HEK293T (cell line): ENCODE measurements at regions not wholly inside any gene's neighbourhood (a gene's known extent, or its start where the extent isn't known, plus 50 kb on each side); places are given as distances from the start of the nearest gene placed in this dataset.

Experiments
- CTCF ChIA-PET: fragments of 350-600 bp; formaldehyde crosslinking; extraction: SDS; loops from one replicate; lab custom pipeline; 2021; ENCODE audit warnings: antibody characterized with exemption, inconsistent platforms; lab: Yijun Ruan, JAX
- POLR2A ChIA-PET: fragments of 350-600 bp; formaldehyde crosslinking; extraction: SDS; loops from one replicate; lab custom pipeline; 2020; ENCODE audit warnings: antibody characterized with exemption, inconsistent platforms; lab: Yijun Ruan, JAX
- DNase-seq: peaks from one replicate; pipeline ENCODE4 v3.0.0; 2012; ENCODE audit warnings: mixed read lengths; ENCODE audit errors: extremely low spot score
- ARNT ChIP-seq: fragments of 450-650 bp; IDR thresholded peaks from 2 replicates; pipeline ENCODE4 v1.6.1; 2017; ENCODE audit warnings: mild to moderate bottlenecking
- BHLHE40 ChIP-seq: fragments of 450-650 bp; IDR thresholded peaks from 2 replicates; pipeline ENCODE4 v1.6.1; 2016; ENCODE audit warnings: mild to moderate bottlenecking, moderate library complexity, borderline replicate concordance
- CTBP1 ChIP-seq: fragments of 450-650 bp; IDR thresholded peaks from 2 replicates; pipeline ENCODE4 v1.6.1; 2016; ENCODE audit warnings: borderline replicate concordance
- ELF4 ChIP-seq: fragments of 450-650 bp; IDR thresholded peaks from 2 replicates; pipeline ENCODE4 v1.6.1; 2017; ENCODE audit warnings: antibody characterized with exemption
- FOXA1 ChIP-seq: fragments of 450-650 bp; IDR thresholded peaks from 2 replicates; pipeline ENCODE4 v1.6.1; 2016; ENCODE audit warnings: mild to moderate bottlenecking
- FOXK2 ChIP-seq: fragments of 450-650 bp; IDR thresholded peaks from 2 replicates; pipeline ENCODE4 v1.6.1; 2016; ENCODE audit warnings: mild to moderate bottlenecking
- FOXM1 ChIP-seq: fragments of 450-650 bp; IDR thresholded peaks from 2 replicates; pipeline ENCODE4 v1.6.1; 2017; ENCODE audit warnings: mild to moderate bottlenecking, borderline replicate concordance
- HDGF ChIP-seq: fragments of 450-650 bp; IDR thresholded peaks from 2 replicates; pipeline ENCODE4 v1.6.1; 2017; ENCODE audit warnings: antibody characterized with exemption, borderline replicate concordance
- L3MBTL2 ChIP-seq: fragments of 450-650 bp; conservative IDR thresholded peaks from 2 replicates; pipeline ENCODE4 v1.6.1; 2016; ENCODE audit warnings: mild to moderate bottlenecking
- LEF1 ChIP-seq: fragments of 450-650 bp; IDR thresholded peaks from 2 replicates; pipeline ENCODE4 v1.6.1; 2017; ENCODE audit warnings: mild to moderate bottlenecking, borderline replicate concordance
- NFRKB ChIP-seq: fragments of 450-650 bp; IDR thresholded peaks from 2 replicates; pipeline ENCODE4 v1.6.1; 2016; ENCODE audit warnings: mild to moderate bottlenecking, moderate library complexity
- PKNOX1 ChIP-seq: fragments of 450-650 bp; IDR thresholded peaks from 2 replicates; pipeline ENCODE4 v1.6.1; 2016
- SP1 ChIP-seq: fragments of 450-650 bp; IDR thresholded peaks from 2 replicates; pipeline ENCODE4 v1.6.1; 2017
- SUZ12 ChIP-seq: fragments of 450-650 bp; IDR thresholded peaks from 2 replicates; pipeline ENCODE4 v1.6.1; 2016; ENCODE audit warnings: mild to moderate bottlenecking
- TARDBP ChIP-seq: fragments of 450-650 bp; IDR thresholded peaks from 2 replicates; pipeline ENCODE4 v1.6.1; 2016
- ZNF384 ChIP-seq: fragments of 450-650 bp; IDR thresholded peaks from 2 replicates; pipeline ENCODE4 v1.6.1; 2016

GRCh38 chr18:68221111-68221724 is 493.7 kb downstream of the TMX3 start:
- TF ChIP-seq NFRKB (no peak), L3MBTL2 (no peak), SP1 (no peak), FOXK2 (no peak), ZNF384 (no peak), SUZ12 (no peak), ELF4 (no peak), LEF1 (no peak), HDGF (no peak), ARNT (no peak), FOXA1 (no peak), CTBP1 (no peak), BHLHE40 (no peak)
- no peak for DNase-seq
- ChIA-PET CTCF (no interaction called here), POLR2A (no interaction called here)

GRCh38 chr18:68220458-68220857 is 494.4 kb downstream of the TMX3 start:
- DNase-seq = no peak
- CTCF ChIA-PET = no interaction called here
- POLR2A ChIA-PET = no interaction called here
- TF ChIP-seq PKNOX1 (no peak), FOXA1 (no peak), FOXK2 (no peak), ARNT (no peak), TARDBP (no peak), SUZ12 (no peak), CTBP1 (no peak), LEF1 (no peak), L3MBTL2 (no peak), BHLHE40 (no peak), ZNF384 (no peak), SP1 (no peak), ELF4 (no peak), HDGF (no peak)

- no peak for DNase-seq
- CTCF ChIA-PET = no interaction called here
- TF ChIP-seq L3MBTL2 (no peak), SP1 (no peak), FOXA1 (no peak), SUZ12 (no peak)
- POLR2A ChIA-PET = no interaction called here
Observed at GRCh38 chr18:68219872-68220271, 495.0 kb downstream of the TMX3 start.

GRCh38 chr18:68219274-68219673 is 495.6 kb downstream of the TMX3 start:
- CTCF ChIA-PET = no interaction called here

GRCh38 chr18:68215931-68216330 is 499.0 kb downstream of the TMX3 start:
- no peak for TF ChIP-seq L3MBTL2
- TF ChIP-seq SP1 = no peak
- no peak for TF ChIP-seq FOXM1
- TF ChIP-seq ZNF384 = no peak
- TF ChIP-seq FOXK2 = no peak
- no peak for TF ChIP-seq ARNT
- no peak for TF ChIP-seq NFRKB
- no peak for TF ChIP-seq PKNOX1
- no peak for TF ChIP-seq FOXA1
- TF ChIP-seq LEF1 = no peak
- no peak for TF ChIP-seq CTBP1
- no peak for TF ChIP-seq HDGF
- CTCF ChIA-PET = no interaction called here
- DNase-seq = no peak
- POLR2A ChIA-PET = no interaction called here

More at GRCh38 chr18:68219274-68219673, 495.6 kb downstream of the TMX3 start:
- no peak for DNase-seq
- no peak for TF ChIP-seq L3MBTL2
- no peak for TF ChIP-seq SP1
- no peak for TF ChIP-seq LEF1
- TF ChIP-seq ELF4 = no peak
- no peak for TF ChIP-seq CTBP1
- TF ChIP-seq NFRKB = no peak
- no peak for TF ChIP-seq FOXK2
- no peak for TF ChIP-seq ARNT
- no peak for TF ChIP-seq ZNF384
- no peak for TF ChIP-seq TARDBP
- TF ChIP-seq FOXM1 = no peak
- POLR2A ChIA-PET = no interaction called here

- no peak for TF ChIP-seq SUZ12
- no peak for TF ChIP-seq FOXK2
- no peak for TF ChIP-seq PKNOX1
- TF ChIP-seq LEF1 = no peak
- no peak for TF ChIP-seq SP1
- TF ChIP-seq BHLHE40 = no peak
- POLR2A ChIA-PET = no interaction called here
- CTCF ChIA-PET = no interaction called here
Observed at GRCh38 chr18:68186039-68186438, 528.9 kb downstream of the TMX3 start.

More at GRCh38 chr18:68186039-68186438, 528.9 kb downstream of the TMX3 start:
- DNase-seq = no peak
